ENCODE measurements at regions not wholly inside any gene's neighbourhood (a gene's known extent, or its start where the extent isn't known, plus 50 kb on each side); places are given as distances from the start of the nearest gene placed in this dataset.

- no peak for TF ChIP-seq CTCF (IDR thresholded peaks at IDR 0.05; ENCODE audit: low read depth)
Observed at GRCh38 chr3:65077124-65077523, 389.3 kb upstream of the ADAMTS9 start.

- no peak for TF ChIP-seq CTCF (IDR thresholded peaks at IDR 0.05; ENCODE audit: low read depth)
Observed at GRCh38 chr3:65070968-65071367, 383.2 kb upstream of the ADAMTS9 start.

- TF ChIP-seq CTCF (IDR thresholded peaks at IDR 0.05; ENCODE audit: low read depth) = no peak
Observed at GRCh38 chr3:65060904-65061303, 373.1 kb upstream of the ADAMTS9 start.

GRCh38 chr3:65052101-65052500 is 364.3 kb upstream of the ADAMTS9 start:
- no peak for TF ChIP-seq CTCF (IDR thresholded peaks at IDR 0.05; ENCODE audit: low read depth)

- no peak for TF ChIP-seq CTCF (IDR thresholded peaks at IDR 0.05; ENCODE audit: low read depth)
Observed at GRCh38 chr3:65048151-65048550, 360.4 kb upstream of the ADAMTS9 start.

- TF ChIP-seq CTCF (IDR thresholded peaks at IDR 0.05; ENCODE audit: low read depth) = no peak
Observed at GRCh38 chr3:65045138-65045537, 357.3 kb upstream of the ADAMTS9 start.

GRCh38 chr3:65044401-65044800 is 356.6 kb upstream of the ADAMTS9 start:
- TF ChIP-seq CTCF (IDR thresholded peaks at IDR 0.05; ENCODE audit: low read depth) = no peak

All from subcutaneous adipose tissue (tissue), 1 donor.